Lower leg skin (tissue), 4 donors: ENCODE measurements at regions not wholly inside any gene's neighbourhood (a gene's known extent, or its start where the extent isn't known, plus 50 kb on each side); places are given as distances from the start of the nearest gene placed in this dataset.

Source experiments
- DNase-seq, 2 donors: peaks; one replicate each; pipeline ENCODE4 v3.0.0-alpha.2; 2019; ENCODE audit warnings: low spot score in 2 of 2
- H3K4me3 ChIP-seq: fragments of 200-600 bp; sonication (generic); 2 replicates; pipeline ENCODE4 v1.5.1; 2017; ENCODE audit warnings: mild to moderate bottlenecking, low read depth; ENCODE audit not compliant: poor library complexity, severe bottlenecking
- CTCF ChIP-seq, 3 donors: fragments of 450-650 bp; IDR thresholded peaks; one replicate each; pipeline ENCODE4 v1.5.1; 2016; ENCODE audit warnings: antibody characterized with exemption in 3 of 3, mild to moderate bottlenecking in 3 of 3, moderate library complexity in 2 of 3
- POLR2A ChIP-seq, 2 donors: fragments of 450-650 bp; IDR thresholded peaks; one replicate each; pipeline ENCODE4 v1.6.1; 2016 to 2017; ENCODE audit warnings: antibody characterized with exemption in 2 of 2, mild to moderate bottlenecking in 1 of 2, moderate library complexity in 1 of 2
- WGBS, 2 donors: methylation state at CpG; one replicate each; pipeline ENCODE4 v1.1.5; 2018; 5-methylcytosine and 5-hydroxymethylcytosine counted together
- intact Hi-C: fragments of 100-400 bp; cut with DNase I; formaldehyde crosslinking; loops from one replicate; pipeline ENCODE4 v1.15.0; 2023; ENCODE audit warnings: low total_unique reads

DNA sequence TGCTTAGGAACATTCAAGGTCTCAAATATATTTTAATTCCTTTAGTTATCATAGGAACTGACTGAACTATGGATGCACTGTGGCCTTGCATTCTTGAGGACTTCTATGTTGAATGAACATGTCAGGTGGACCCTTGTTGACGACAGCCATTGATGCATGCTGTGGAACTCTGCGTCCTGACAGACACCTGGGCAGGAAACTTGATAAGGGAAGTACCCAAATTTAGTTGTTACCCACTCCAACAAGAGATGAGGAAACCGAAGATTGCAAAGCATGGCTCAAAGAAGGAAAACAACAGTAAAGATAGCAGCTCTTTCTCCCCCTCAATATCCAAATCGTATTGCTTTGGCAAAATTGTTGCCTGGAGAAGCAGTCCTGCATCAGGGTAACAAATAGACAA lies 540.0 kb upstream of the NR3C2 start:
- TF ChIP-seq POLR2A (IDR thresholded peaks at IDR 0.05), result no peak
- TF ChIP-seq CTCF (IDR thresholded peaks at IDR 0.05), result no peak
- DNase-seq, result no peak
- WGBS, 2 donors, result 79 to 81% methylated on average over 4 of the region's 4 CpGs
- no peak overlapping the region for H3K4me3 ChIP-seq
- intact Hi-C loops, result no loop called here

DNA sequence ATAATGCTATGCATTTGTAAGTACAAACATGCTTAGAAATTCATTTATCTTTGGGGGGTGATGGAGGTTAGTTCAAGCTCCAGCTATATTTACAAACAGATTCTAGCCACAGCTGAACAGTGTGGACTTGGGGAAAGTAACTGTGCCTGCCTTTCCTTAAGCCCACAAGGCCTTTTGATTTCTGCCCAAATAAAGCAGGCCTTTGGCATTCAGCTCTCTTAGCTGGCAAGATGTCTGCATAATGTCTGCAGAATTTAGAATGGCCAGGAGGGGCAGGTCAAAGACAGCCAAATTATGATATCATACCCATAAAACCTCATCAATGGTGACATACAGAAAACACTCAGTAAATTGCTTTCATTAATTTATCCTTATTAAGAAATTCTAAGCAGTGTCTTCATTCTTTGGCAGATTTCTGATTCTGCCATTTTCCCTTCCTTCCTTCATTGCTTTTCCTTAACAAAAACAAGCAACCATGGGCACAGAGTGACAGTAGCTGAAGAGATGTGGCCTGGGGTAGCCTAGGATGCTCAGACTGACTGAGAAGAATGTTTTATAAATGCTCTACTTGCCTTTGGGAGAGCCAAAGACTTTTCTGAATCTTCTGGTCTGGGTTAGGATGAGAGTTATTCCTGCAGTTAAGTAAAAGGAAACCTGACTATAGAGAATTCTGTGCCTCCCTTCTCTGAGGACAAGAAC lies 538.7 kb upstream of the NR3C2 start:
- no peak for DNase-seq
- intact Hi-C loops, result no loop called here
- H3K4me3 ChIP-seq, result no peak overlapping the region
- TF ChIP-seq POLR2A (IDR thresholded peaks at IDR 0.05) (no peak), CTCF (IDR thresholded peaks at IDR 0.05) (no peak)

DNA sequence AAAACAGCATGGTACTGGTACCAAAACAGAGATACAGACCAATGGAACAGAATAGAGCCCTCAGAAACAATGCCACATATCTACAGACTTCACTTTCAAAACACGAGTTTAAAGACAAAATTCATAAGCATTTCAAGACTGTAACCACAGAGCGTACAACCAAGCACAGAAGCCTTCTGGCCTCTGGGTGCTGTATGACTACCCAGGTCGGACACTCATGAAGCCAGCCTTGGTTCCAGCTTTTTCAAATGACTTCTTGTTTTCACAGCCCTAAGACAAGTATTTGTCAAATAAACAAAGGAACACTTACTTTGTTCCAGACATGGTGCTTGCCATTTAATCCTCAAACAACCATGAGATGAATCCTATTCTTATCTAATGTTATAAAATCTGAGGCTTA lies 536.1 kb upstream of the NR3C2 start:
- H3K4me3 ChIP-seq, result no peak overlapping the region
- 89 to 98% methylated on average over 3 of the region's 3 CpGs for WGBS, 2 donors
- intact Hi-C loops, result no loop called here
- DNase-seq, result no peak
- TF ChIP-seq POLR2A (IDR thresholded peaks at IDR 0.05), result no peak
- no peak for TF ChIP-seq CTCF (IDR thresholded peaks at IDR 0.05)

GRCh38 chr4:148975464-148975863 lies 533.2 kb upstream of the NR3C2 start:
- no peak for DNase-seq
- H3K4me3 ChIP-seq, result no peak overlapping the region
- TF ChIP-seq CTCF (IDR thresholded peaks at IDR 0.05) (no peak), POLR2A (IDR thresholded peaks at IDR 0.05) (no peak)
- intact Hi-C loops, result no loop called here
- WGBS, 2 donors, result 58 to 73% methylated on average over 1 of the region's 1 CpG

DNA sequence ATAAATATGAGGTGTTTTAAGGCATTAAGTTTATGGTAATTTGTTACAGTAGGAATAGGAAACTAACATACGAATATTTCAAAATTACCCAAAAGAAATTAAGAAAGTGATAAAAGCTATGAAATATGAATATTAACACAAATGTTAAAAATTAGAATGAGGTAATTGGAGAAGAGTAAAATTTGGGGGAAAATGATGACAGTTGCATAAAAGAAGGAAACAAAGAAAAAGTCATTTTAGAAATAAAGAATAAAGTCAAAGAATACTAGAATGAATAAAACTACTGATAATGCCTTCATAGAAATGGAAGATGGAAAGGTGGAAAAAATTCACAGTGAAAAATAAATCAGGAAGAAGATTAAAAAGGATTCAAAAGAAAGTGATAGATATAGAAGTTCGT lies 522.9 kb upstream of the NR3C2 start:
- no peak for DNase-seq
- no peak overlapping the region for H3K4me3 ChIP-seq
- TF ChIP-seq CTCF (IDR thresholded peaks at IDR 0.05) (no peak), POLR2A (IDR thresholded peaks at IDR 0.05) (no peak)
- intact Hi-C loops, result no loop called here
- 89 to 95% methylated on average over 2 of the region's 2 CpGs for WGBS, 2 donors

GRCh38 chr4:148964456-148964855 lies 522.2 kb upstream of the NR3C2 start:
- TF ChIP-seq POLR2A (IDR thresholded peaks at IDR 0.05) (no peak), CTCF (IDR thresholded peaks at IDR 0.05) (no peak)
- no peak overlapping the region for H3K4me3 ChIP-seq
- intact Hi-C loops, result no loop called here
- 72 to 79% methylated on average over 2 of the region's 2 CpGs for WGBS, 2 donors
- no peak for DNase-seq
